ENCODE measurements at regions not wholly inside any gene's neighbourhood (a gene's known extent, or its start where the extent isn't known, plus 50 kb on each side); places are given as distances from the start of the nearest gene placed in this dataset.

DNA sequence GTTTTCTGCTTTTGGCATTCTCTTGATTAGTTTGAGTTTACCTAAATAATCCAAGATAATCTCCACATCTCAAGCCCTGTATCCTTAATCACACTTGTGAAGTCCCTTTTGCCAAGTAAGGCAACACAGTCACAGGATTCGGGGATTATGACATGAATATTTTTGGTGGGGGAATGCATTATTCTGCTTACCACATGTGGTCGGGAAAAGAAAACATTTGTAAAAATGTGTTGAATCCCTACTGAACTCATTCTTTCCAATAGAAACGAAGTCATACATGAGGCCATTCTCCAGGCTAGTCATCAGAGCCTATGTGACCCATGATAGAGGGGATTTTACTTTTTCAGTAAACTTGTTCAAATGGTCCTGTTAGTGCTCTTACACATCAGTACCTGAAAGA is 58.5 kb upstream of the PRICKLE1 start:
- DNase-seq = no peak

DNA sequence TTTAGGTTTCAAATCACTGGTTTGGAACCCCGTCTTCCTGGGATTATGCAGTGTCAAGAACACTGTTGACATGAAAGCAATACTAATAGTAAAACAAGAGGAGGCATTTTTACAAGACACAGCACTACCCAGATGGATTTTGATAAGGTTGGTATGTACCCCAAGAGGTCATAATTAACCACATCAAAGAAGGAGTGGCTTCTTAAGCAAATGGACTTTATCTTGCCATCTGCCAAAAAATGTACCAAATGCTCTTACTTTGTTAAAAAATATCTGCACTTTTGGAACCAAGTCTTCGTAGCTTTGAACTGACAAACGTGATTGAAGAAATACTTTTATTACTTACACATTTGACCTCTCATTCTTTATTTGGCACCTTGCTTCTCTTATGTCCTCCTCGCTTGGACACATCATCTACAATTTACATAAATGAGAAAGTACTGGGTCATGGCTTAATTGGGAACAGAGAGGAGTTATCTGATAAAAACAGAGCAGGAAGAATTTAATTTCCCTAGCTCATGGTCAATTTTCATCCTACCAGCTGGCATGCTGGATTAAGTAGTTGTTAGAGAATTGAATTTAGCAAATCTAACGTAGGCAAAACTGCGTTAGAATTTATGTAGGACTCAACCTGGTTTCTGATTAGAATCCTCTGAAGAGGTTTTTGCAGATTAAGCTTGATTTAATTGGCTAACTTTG is 54.5 kb upstream of the PRICKLE1 start:
- DNase-seq = no peak

DNA sequence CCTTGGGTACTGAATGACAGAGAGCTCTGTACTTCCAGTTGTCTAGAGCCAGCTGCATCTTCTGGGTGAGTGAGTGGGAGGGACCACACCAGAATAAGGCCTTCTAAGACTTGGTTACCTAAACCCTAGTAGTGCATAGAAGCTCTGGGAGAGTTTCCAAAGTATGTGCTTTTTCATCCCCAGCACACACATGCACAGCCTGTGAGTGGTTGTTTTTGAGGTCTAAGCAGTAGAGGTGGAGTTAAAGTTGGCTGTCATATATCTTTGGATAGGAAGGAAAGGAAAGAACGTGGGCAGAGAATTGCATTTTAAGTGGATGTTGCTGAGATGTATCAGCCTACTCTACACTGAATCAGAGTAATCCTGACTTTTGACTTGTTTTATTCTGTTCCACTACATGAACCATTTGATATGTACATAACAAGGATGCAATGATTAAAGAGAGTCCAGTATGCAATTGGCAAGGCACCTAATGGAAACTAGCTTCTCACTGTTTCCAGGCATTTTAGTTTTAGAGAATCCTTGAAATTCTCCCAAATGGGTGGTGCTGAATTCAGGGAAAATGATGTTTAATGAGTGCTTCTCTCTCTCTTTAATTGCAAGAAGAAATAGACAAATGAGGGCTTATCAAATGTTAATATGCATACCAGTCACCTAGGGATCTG is 51.8 kb upstream of the PRICKLE1 start:
- no peak for DNase-seq

DNA sequence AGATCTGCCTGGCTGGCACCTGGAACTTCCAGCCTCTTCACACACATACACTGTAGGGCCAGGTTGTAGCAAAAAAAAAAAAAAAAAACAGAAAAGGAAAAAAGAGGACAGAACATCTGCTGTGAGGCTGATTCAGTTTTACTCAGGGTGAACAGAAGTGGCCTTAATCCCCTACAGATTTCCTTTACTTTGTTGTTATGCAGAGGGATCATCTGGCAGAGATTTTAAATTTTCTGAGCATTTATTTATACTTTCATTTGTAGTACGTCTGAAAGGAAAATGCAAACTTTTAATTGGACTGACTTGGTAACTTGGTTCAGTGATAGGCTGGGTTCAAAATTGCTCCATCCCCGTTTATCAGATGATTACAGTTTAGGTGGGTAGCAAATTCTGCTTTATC is 50.8 kb upstream of the PRICKLE1 start:
- no peak for DNase-seq

DNA sequence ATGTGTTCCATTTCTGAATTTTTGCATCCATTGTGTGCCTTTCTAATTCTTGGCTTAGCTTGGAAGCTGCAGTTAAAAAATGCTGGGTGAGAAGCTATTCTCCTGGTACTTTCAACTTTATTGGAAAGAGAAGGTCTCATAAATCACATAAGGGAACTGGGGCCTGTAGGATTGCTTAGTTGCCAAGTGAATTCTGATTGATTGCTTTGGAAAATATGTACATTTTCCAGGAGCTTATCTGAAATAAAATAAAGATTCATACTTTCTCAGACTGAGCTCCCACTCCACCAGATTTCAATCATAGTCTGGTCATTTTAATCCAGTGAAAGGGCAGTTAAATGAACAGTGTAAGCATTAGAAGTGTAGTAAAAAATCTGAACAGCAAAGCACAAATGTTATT is 50.0 kb upstream of the PRICKLE1 start:
- no peak for DNase-seq

Data from NCI-H69 (cell line).